ENCODE measurements at regions not wholly inside any gene's neighbourhood (a gene's known extent, or its start where the extent isn't known, plus 50 kb on each side); places are given as distances from the start of the nearest gene placed in this dataset.
A peak's percentile ranks its signal among the peaks of the same experiment; 100 is the strongest.

DNA sequence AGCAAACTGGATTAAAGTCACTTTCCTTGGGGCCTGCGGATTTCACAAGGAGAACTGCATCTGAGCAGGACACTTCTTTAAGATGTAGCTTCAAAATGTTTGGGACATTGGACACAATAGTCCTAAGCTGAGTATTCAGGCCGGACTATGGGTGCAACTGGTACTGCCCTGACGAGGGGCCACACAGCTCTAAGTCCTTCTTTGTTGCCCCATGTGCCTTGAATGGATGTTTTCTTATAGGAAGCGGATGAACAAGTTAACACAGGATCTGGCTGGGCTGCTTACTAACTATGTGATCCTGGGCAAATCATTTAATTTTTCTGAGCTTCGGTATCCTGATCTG lies 147.8 kb upstream of the KLF14 start:
- peak; percentile 22 for DNase-seq (ENCODE audit: low read depth)
- no peak overlapping the region for H3K4me3 ChIP-seq (ENCODE audit: control insufficient read depth, low read depth, low read length)
- TF ChIP-seq, protein P1, sequence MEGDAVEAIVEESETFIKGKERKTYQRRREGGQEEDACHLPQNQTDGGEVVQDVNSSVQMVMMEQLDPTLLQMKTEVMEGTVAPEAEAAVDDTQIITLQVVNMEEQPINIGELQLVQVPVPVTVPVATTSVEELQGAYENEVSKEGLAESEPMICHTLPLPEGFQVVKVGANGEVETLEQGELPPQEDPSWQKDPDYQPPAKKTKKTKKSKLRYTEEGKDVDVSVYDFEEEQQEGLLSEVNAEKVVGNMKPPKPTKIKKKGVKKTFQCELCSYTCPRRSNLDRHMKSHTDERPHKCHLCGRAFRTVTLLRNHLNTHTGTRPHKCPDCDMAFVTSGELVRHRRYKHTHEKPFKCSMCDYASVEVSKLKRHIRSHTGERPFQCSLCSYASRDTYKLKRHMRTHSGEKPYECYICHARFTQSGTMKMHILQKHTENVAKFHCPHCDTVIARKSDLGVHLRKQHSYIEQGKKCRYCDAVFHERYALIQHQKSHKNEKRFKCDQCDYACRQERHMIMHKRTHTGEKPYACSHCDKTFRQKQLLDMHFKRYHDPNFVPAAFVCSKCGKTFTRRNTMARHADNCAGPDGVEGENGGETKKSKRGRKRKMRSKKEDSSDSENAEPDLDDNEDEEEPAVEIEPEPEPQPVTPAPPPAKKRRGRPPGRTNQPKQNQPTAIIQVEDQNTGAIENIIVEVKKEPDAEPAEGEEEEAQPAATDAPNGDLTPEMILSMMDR (conservative IDR thresholded peaks at IDR 0.05; ENCODE audit: control insufficient read depth, insufficient read depth, low read depth, low read length): no peak

DNA sequence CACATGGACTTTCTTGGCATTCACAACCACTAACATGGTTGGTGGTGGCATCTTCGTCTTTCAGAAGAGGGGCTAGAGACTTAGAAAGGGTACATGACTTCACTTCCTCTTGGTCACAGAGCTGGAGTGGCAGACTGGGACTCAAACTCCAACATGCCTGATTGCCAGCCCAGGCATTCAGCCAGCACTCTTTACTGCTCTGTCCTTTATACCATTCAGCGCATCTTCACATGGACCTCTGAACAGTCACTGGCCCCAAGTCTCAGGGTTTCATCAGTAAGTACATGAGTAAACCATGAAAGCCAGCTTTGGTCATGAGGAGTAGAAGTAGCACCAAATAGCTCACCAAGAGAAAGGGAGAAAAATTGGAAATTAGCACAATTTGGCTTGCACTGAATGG lies 148.4 kb upstream of the KLF14 start:
- no peak overlapping the region for H3K4me3 ChIP-seq (ENCODE audit: control insufficient read depth, low read depth, low read length)
- TF ChIP-seq, protein P1 (conservative IDR thresholded peaks at IDR 0.05; ENCODE audit: control insufficient read depth, insufficient read depth, low read depth, low read length): no peak
- no peak for DNase-seq (ENCODE audit: low read depth)

DNA sequence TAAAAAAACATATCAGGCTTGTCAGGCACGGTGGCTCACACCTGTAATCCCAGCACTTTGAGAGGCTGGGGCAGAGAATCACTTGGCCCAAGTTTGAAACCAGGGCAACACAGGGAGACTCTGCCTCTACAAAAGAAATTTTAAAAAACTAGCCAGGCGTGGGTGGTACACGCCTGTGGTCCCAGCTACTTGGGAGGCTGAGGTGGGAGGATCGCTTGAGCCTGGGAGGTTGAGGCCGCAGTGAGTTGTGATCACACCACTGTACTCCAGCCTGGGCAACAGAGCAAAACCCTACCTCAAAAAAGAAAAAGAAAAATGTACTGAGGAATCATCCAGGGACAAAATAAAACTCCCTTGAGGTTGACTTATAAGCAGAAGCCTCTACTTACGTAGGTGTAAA lies 149.9 kb upstream of the KLF14 start:
- H3K4me3 ChIP-seq (ENCODE audit: control insufficient read depth, low read depth, low read length): no peak overlapping the region
- TF ChIP-seq, protein P1 (conservative IDR thresholded peaks at IDR 0.05; ENCODE audit: control insufficient read depth, insufficient read depth, low read depth, low read length): no peak
- DNase-seq (ENCODE audit: low read depth): no peak

DNA sequence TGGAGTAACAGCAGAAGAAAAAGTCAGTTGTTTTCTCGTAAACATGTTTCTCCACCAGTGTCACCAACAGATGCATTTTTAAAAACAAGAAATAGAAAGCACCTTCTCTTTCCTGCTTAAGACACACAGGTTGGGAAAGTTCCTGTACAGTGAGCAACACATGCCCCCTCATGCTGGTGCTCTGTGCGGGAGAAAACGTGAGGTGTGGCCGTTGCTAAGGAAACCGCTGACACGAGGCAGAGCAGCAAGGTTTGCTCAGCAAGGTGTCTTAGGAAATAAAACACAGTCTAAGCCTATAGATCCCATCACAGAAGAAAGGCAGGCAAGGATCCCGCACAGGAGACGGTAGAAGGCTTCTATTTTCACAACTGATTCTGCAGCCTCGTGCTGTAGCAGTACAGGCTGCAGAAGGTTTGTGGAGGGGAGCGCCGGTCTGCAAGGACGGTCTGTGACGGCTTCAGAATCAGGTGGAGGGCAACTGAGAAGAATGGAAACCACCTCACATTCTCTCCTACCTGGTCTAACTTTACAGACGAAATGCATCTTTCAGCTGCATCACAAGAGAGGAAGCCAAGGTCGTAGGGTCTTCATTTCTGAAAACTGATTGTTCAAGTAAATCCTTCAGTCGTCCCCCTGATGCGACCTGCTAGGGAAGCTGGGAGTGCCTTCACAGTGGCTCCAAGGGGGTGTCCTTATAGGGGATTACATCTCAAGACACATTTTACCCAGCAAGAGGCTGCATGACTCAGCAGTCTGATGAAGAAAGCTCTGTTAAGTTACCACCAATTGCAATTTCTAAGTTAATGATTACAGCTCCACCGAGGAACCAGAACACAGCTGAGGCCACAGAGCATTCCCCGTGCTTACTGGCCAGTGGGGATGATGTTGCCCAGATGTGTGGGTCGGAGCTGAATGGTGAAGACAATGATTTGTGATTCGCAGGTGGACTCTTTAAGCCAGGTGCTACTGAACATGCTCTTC lies 150.7 kb upstream of the KLF14 start:
- no peak overlapping the region for H3K4me3 ChIP-seq (ENCODE audit: control insufficient read depth, low read depth, low read length)
- peak; percentile 59 for DNase-seq (ENCODE audit: low read depth)
- TF ChIP-seq, protein P1 (conservative IDR thresholded peaks at IDR 0.05; ENCODE audit: control insufficient read depth, insufficient read depth, low read depth, low read length): no peak

DNA sequence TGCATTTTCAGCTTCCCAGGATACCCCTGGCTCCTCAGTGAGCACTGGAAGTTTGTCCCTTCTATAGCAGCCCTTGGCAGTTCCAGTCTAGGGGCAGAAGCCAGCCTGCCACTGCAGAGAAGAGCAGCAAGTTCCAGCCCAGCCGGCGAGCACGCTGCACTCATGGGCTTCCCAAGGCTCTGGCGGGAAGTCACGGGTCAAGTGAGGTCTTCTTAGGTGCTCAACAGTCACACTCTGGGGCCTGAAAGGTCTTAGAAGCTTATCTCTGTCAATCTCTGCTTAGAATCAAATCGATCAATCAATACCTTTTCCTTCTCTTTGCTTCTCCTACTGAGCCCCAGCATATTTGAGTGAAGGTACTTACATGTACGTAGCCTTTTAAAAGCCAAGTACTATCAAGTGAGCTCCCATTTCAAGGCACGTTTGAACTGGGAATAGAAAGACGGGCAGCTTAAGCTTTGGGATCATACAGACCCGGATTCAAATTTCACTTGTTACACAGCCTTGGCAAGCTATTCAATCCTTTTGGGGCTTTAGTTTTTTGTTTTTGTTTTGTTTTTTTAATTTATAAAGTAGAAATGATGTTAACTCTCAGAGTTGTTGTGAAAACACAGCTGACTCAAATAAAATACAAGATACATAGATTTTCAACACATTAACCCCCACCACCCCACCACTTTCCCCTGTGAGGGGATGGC lies 152.6 kb upstream of the KLF14 start:
- DNase-seq (ENCODE audit: low read depth): no peak
- TF ChIP-seq, protein P1 (conservative IDR thresholded peaks at IDR 0.05; ENCODE audit: control insufficient read depth, insufficient read depth, low read depth, low read length): no peak
- no peak overlapping the region for H3K4me3 ChIP-seq (ENCODE audit: control insufficient read depth, low read depth, low read length)

DNA sequence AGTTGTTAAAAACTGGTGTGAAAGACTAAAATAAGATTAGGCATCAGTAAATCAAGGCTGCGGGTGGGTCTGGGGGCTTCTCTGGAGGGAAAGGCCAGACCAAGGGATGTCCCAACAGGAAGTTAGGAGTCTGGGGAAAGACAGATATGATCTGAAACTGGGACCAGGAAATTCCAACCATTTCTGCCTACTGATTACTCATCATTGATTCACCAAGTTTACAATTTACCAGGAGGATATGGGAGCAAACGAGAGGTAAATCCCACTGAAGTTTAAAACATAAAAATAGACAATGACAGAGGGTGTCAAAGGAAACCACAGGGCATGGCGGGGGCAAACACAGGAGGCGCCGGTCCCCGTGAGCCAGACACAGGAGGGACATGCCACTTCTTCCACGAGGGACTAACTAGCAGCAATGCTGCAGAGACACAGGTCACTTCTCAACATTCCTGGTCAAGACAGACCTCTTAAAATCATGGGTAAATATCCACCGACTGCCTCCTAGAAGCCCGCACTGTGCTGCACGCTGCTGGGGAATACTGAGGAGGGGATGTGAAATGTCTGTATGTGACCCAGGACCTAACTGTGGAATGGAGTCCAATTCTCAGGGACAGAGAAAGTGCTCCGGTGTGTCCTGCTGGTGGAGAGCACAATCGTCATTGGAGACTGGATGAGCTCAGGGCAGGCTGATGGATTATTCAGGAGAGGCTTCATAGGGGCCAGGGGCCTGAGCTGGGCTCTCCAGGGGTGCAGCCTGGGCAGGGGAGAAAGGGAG lies 153.4 kb upstream of the KLF14 start:
- no peak overlapping the region for H3K4me3 ChIP-seq (ENCODE audit: control insufficient read depth, low read depth, low read length)
- DNase-seq (ENCODE audit: low read depth): peak; percentile 86
- TF ChIP-seq, protein P1 (conservative IDR thresholded peaks at IDR 0.05; ENCODE audit: control insufficient read depth, insufficient read depth, low read depth, low read length): no peak

Data from fibroblast of mammary gland (primary cell).